ENCODE measurements at regions not wholly inside any gene's neighbourhood (a gene's known extent, or its start where the extent isn't known, plus 50 kb on each side); places are given as distances from the start of the nearest gene placed in this dataset.

- no peak for DNase-seq
- Histone ChIP-seq H3K9me3 (ENCODE audit: control insufficient read depth, low read length) (no peaks in the 10 kb centered on the region), H3K27ac (ENCODE audit: insufficient read depth, low read length, poor library complexity, severe bottlenecking) (no peak overlapping the region), H3K4me3 (ENCODE audit: insufficient read depth, low read depth, low read length, poor library complexity, severe bottlenecking) (no peak overlapping the region), H3K36me3 (ENCODE audit: control insufficient read depth, insufficient read depth, low read length) (no peaks in the 10 kb centered on the region), H3K27me3 (replicated peaks; ENCODE audit: control insufficient read depth, insufficient read depth, low read length, poor library complexity, severe bottlenecking) (no peaks in the 10 kb centered on the region), H3K4me1 (ENCODE audit: control insufficient read depth, insufficient read depth, low read length, poor library complexity, severe bottlenecking) (no peaks in the 10 kb centered on the region)
These were observed 68.6 kb upstream of the HS3ST1 start for GRCh38 chr4:11497212-11497806.

- Histone ChIP-seq H3K9me3 (ENCODE audit: control insufficient read depth, low read length) (no peaks in the 10 kb centered on the region), H3K4me1 (ENCODE audit: control insufficient read depth, insufficient read depth, low read length, poor library complexity, severe bottlenecking) (no peaks in the 10 kb centered on the region), H3K27ac (ENCODE audit: insufficient read depth, low read length, poor library complexity, severe bottlenecking) (no peak overlapping the region), H3K4me3 (ENCODE audit: insufficient read depth, low read depth, low read length, poor library complexity, severe bottlenecking) (no peak overlapping the region), H3K36me3 (ENCODE audit: control insufficient read depth, insufficient read depth, low read length) (no peaks in the 10 kb centered on the region), H3K27me3 (replicated peaks; ENCODE audit: control insufficient read depth, insufficient read depth, low read length, poor library complexity, severe bottlenecking) (no peaks in the 10 kb centered on the region)
- DNase-seq, result no peak
These were observed 67.7 kb upstream of the HS3ST1 start for GRCh38 chr4:11496351-11496829.

- no peak overlapping the region for H3K27ac ChIP-seq (ENCODE audit: insufficient read depth, low read length, poor library complexity, severe bottlenecking)
- DNase-seq, result no peak
- H3K36me3 ChIP-seq (ENCODE audit: control insufficient read depth, insufficient read depth, low read length), result no peaks in the 10 kb centered on the region
- no peaks in the 10 kb centered on the region for H3K4me1 ChIP-seq (ENCODE audit: control insufficient read depth, insufficient read depth, low read length, poor library complexity, severe bottlenecking)
- H3K4me3 ChIP-seq (ENCODE audit: insufficient read depth, low read depth, low read length, poor library complexity, severe bottlenecking), result no peak overlapping the region
- H3K27me3 ChIP-seq (replicated peaks; ENCODE audit: control insufficient read depth, insufficient read depth, low read length, poor library complexity, severe bottlenecking), result no peaks in the 10 kb centered on the region
- no peaks in the 10 kb centered on the region for H3K9me3 ChIP-seq (ENCODE audit: control insufficient read depth, low read length)
These were observed 67.1 kb upstream of the HS3ST1 start for GRCh38 chr4:11495818-11496217.

GRCh38 chr4:11495291-11495690, 66.6 kb upstream of the HS3ST1 start:
- no peaks in the 10 kb centered on the region for H3K9me3 ChIP-seq (ENCODE audit: control insufficient read depth, low read length)
- no peak for DNase-seq
- no peaks in the 10 kb centered on the region for H3K27me3 ChIP-seq (replicated peaks; ENCODE audit: control insufficient read depth, insufficient read depth, low read length, poor library complexity, severe bottlenecking)
- no peaks in the 10 kb centered on the region for H3K36me3 ChIP-seq (ENCODE audit: control insufficient read depth, insufficient read depth, low read length)
- no peak overlapping the region for H3K27ac ChIP-seq (ENCODE audit: insufficient read depth, low read length, poor library complexity, severe bottlenecking)
- no peaks in the 10 kb centered on the region for H3K4me1 ChIP-seq (ENCODE audit: control insufficient read depth, insufficient read depth, low read length, poor library complexity, severe bottlenecking)
- H3K4me3 ChIP-seq (ENCODE audit: insufficient read depth, low read depth, low read length, poor library complexity, severe bottlenecking), result no peak overlapping the region

- DNase-seq, result no peak
- no peaks in the 10 kb centered on the region for H3K27me3 ChIP-seq (replicated peaks; ENCODE audit: control insufficient read depth, insufficient read depth, low read length, poor library complexity, severe bottlenecking)
- no peaks in the 10 kb centered on the region for H3K9me3 ChIP-seq (ENCODE audit: control insufficient read depth, low read length)
- no peaks in the 10 kb centered on the region for H3K36me3 ChIP-seq (ENCODE audit: control insufficient read depth, insufficient read depth, low read length)
- no peaks in the 10 kb centered on the region for H3K4me1 ChIP-seq (ENCODE audit: control insufficient read depth, insufficient read depth, low read length, poor library complexity, severe bottlenecking)
- no peak overlapping the region for H3K4me3 ChIP-seq (ENCODE audit: insufficient read depth, low read depth, low read length, poor library complexity, severe bottlenecking)
- H3K27ac ChIP-seq (ENCODE audit: insufficient read depth, low read length, poor library complexity, severe bottlenecking), result no peak overlapping the region
These were observed 65.5 kb upstream of the HS3ST1 start for GRCh38 chr4:11494232-11494631.

GRCh38 chr4:11489453-11490083, 60.9 kb upstream of the HS3ST1 start:
- Histone ChIP-seq H3K9me3 (ENCODE audit: control insufficient read depth, low read length) (no peaks in the 10 kb centered on the region), H3K27ac (ENCODE audit: insufficient read depth, low read length, poor library complexity, severe bottlenecking) (no peak overlapping the region)
- DNase-seq, result no peak

GRCh38 chr4:11488657-11489452, 60.2 kb upstream of the HS3ST1 start:
- Histone ChIP-seq H3K36me3 (ENCODE audit: control insufficient read depth, insufficient read depth, low read length) (no peaks in the 10 kb centered on the region), H3K9me3 (ENCODE audit: control insufficient read depth, low read length) (no peaks in the 10 kb centered on the region), H3K27me3 (replicated peaks; ENCODE audit: control insufficient read depth, insufficient read depth, low read length, poor library complexity, severe bottlenecking) (no peaks in the 10 kb centered on the region), H3K4me1 (ENCODE audit: control insufficient read depth, insufficient read depth, low read length, poor library complexity, severe bottlenecking) (peaks cover 3% of the 10 kb centered on the region), H3K4me3 (ENCODE audit: insufficient read depth, low read depth, low read length, poor library complexity, severe bottlenecking) (no peak overlapping the region), H3K27ac (ENCODE audit: insufficient read depth, low read length, poor library complexity, severe bottlenecking) (no peak overlapping the region)
- no peak for DNase-seq

More at GRCh38 chr4:11489453-11490083, 60.9 kb upstream of the HS3ST1 start:
- Histone ChIP-seq H3K27me3 (replicated peaks; ENCODE audit: control insufficient read depth, insufficient read depth, low read length, poor library complexity, severe bottlenecking) (no peaks in the 10 kb centered on the region), H3K4me1 (ENCODE audit: control insufficient read depth, insufficient read depth, low read length, poor library complexity, severe bottlenecking) (peaks cover 3% of the 10 kb centered on the region), H3K36me3 (ENCODE audit: control insufficient read depth, insufficient read depth, low read length) (no peaks in the 10 kb centered on the region), H3K4me3 (ENCODE audit: insufficient read depth, low read depth, low read length, poor library complexity, severe bottlenecking) (no peak overlapping the region)

- H3K27ac ChIP-seq (ENCODE audit: insufficient read depth, low read length, poor library complexity, severe bottlenecking), result no peak overlapping the region
- no peaks in the 10 kb centered on the region for H3K27me3 ChIP-seq (replicated peaks; ENCODE audit: control insufficient read depth, insufficient read depth, low read length, poor library complexity, severe bottlenecking)
- H3K4me3 ChIP-seq (ENCODE audit: insufficient read depth, low read depth, low read length, poor library complexity, severe bottlenecking), result no peak overlapping the region
- DNase-seq, result no peak
- no peaks in the 10 kb centered on the region for H3K36me3 ChIP-seq (ENCODE audit: control insufficient read depth, insufficient read depth, low read length)
- no peaks in the 10 kb centered on the region for H3K9me3 ChIP-seq (ENCODE audit: control insufficient read depth, low read length)
- H3K4me1 ChIP-seq (ENCODE audit: control insufficient read depth, insufficient read depth, low read length, poor library complexity, severe bottlenecking), result peaks cover 3% of the 10 kb centered on the region
These were observed 59.3 kb upstream of the HS3ST1 start for GRCh38 chr4:11487868-11488544.

- peaks cover 3% of the 10 kb centered on the region for H3K4me1 ChIP-seq (ENCODE audit: control insufficient read depth, insufficient read depth, low read length, poor library complexity, severe bottlenecking)
These were observed 58.4 kb upstream of the HS3ST1 start for GRCh38 chr4:11487139-11487538.

More at GRCh38 chr4:11487139-11487538, 58.4 kb upstream of the HS3ST1 start:
- Histone ChIP-seq H3K27ac (ENCODE audit: insufficient read depth, low read length, poor library complexity, severe bottlenecking) (no peak overlapping the region), H3K27me3 (replicated peaks; ENCODE audit: control insufficient read depth, insufficient read depth, low read length, poor library complexity, severe bottlenecking) (no peaks in the 10 kb centered on the region), H3K9me3 (ENCODE audit: control insufficient read depth, low read length) (no peaks in the 10 kb centered on the region), H3K36me3 (ENCODE audit: control insufficient read depth, insufficient read depth, low read length) (no peaks in the 10 kb centered on the region), H3K4me3 (ENCODE audit: insufficient read depth, low read depth, low read length, poor library complexity, severe bottlenecking) (no peak overlapping the region)
- DNase-seq, result no peak

All from effector memory CD4-positive, alpha-beta T cell (primary cell).